GM23338 (cell line): ENCODE measurements at regions not wholly inside any gene's neighbourhood (a gene's known extent, or its start where the extent isn't known, plus 50 kb on each side); places are given as distances from the start of the nearest gene placed in this dataset.

Experiments
- ATAC-seq: fragments of 200-7000 bp; cut with Tn5 transposase; 3 replicates; pipeline ENCODE4 v1.9.1; 2020
- DNase-seq: peaks from one replicate; pipeline ENCODE4 v3.0.0-alpha.2; 2015; ENCODE audit warnings: low spot score
- H2AFZ ChIP-seq: fragments of 200-600 bp; sonication (generic); 2 replicates; pipeline ENCODE4 v1.8.0; 2016; ENCODE audit warnings: antibody characterized with exemption, mild to moderate bottlenecking, moderate library complexity
- H3F3A ChIP-seq: fragments of 200-600 bp; sonication (generic); replicated peaks from 2 replicates; pipeline ENCODE4 v1.8.0; 2017; ENCODE audit warnings: antibody characterized with exemption, mixed run types, low read depth
- H3K27ac ChIP-seq: fragments of 200-600 bp; sonication (generic); 2 replicates; pipeline ENCODE4 v1.6.1; 2016; ENCODE audit warnings: low read depth
- H3K27me3 ChIP-seq: fragments of 200-600 bp; sonication (generic); 2 replicates; pipeline ENCODE4 v1.8.0; 2016; ENCODE audit warnings: mild to moderate bottlenecking, mixed run types, moderate library complexity; ENCODE audit not compliant: insufficient read depth
- H3K36me3 ChIP-seq: fragments of 200-600 bp; sonication (generic); 2 replicates; pipeline ENCODE4 v1.8.0; 2016; ENCODE audit warnings: mild to moderate bottlenecking; ENCODE audit not compliant: insufficient read depth
- H3K4me1 ChIP-seq: fragments of 200-600 bp; sonication (generic); 2 replicates; pipeline ENCODE4 v1.8.0; 2016; ENCODE audit warnings: mild to moderate bottlenecking, moderate library complexity; ENCODE audit not compliant: insufficient read depth
- H3K4me2 ChIP-seq: fragments of 200-600 bp; sonication (generic); 2 replicates; pipeline ENCODE4 v1.7.1; 2017; ENCODE audit warnings: mixed run types
- H3K4me3 ChIP-seq: fragments of 200-600 bp; sonication (generic); 2 replicates; pipeline ENCODE4 v1.6.1; 2016; ENCODE audit warnings: mixed run types
- H3K79me2 ChIP-seq: fragments of 200-600 bp; sonication (generic); replicated peaks from 2 replicates; pipeline ENCODE4 v1.8.0; 2017; ENCODE audit warnings: mild to moderate bottlenecking; ENCODE audit not compliant: insufficient read depth
- H3K9me2 ChIP-seq: fragments of 200-600 bp; sonication (generic); 2 replicates; pipeline ENCODE4 v1.8.0; 2017; ENCODE audit not compliant: insufficient read depth
- H4K20me1 ChIP-seq: fragments of 200-600 bp; sonication (generic); replicated peaks from 2 replicates; pipeline ENCODE4 v1.8.0; 2017; ENCODE audit warnings: mild to moderate bottlenecking; ENCODE audit not compliant: insufficient read depth
- H3K27ac Mint-ChIP-seq: 2 replicates; pipeline ENCODE4 v1.8.0; 2020; ENCODE audit warnings: inconsistent platforms, mild to moderate bottlenecking, moderate library complexity, mixed read lengths
- H3K27me3 Mint-ChIP-seq: 3 replicates; pipeline ENCODE4 v1.8.0; 2022; ENCODE audit warnings: low read depth, mild to moderate bottlenecking, moderate library complexity, mixed read lengths, inconsistent platforms; ENCODE audit not compliant: insufficient read depth, poor library complexity
- H3K36me3 Mint-ChIP-seq: 3 replicates; pipeline ENCODE4 v1.8.0; 2021; ENCODE audit warnings: low read depth, mild to moderate bottlenecking, inconsistent platforms, moderate library complexity, mixed read lengths
- H3K4me1 Mint-ChIP-seq: 3 replicates; pipeline ENCODE4 v1.8.0; 2020; ENCODE audit warnings: mild to moderate bottlenecking, inconsistent platforms, mixed read lengths
- H3K4me3 Mint-ChIP-seq: 3 replicates; pipeline ENCODE4 v1.8.0; 2021; ENCODE audit warnings: moderate library complexity, mild to moderate bottlenecking, inconsistent platforms, mixed read lengths
- H3K9me3 Mint-ChIP-seq: 3 replicates; pipeline ENCODE4 v1.8.0; 2020; ENCODE audit warnings: moderate library complexity, mild to moderate bottlenecking, inconsistent platforms, mixed read lengths
- CREB1 ChIP-seq: fragments of 250-450 bp; sonication (Bioruptor Pico); IDR thresholded peaks from 2 replicates; pipeline ENCODE4 v1.5.0; 2020; ENCODE audit warnings: low read depth, mild to moderate bottlenecking, moderate library complexity
- EZH2 ChIP-seq: fragments of 200-600 bp; sonication (generic); IDR thresholded peaks from one replicate; pipeline ENCODE4 v1.8.0; 2017; ENCODE audit warnings: antibody characterized with exemption, mild to moderate bottlenecking, low read depth; ENCODE audit not compliant: unreplicated experiment
- EZH2phosphoT487 ChIP-seq: fragments of 200-600 bp; sonication (generic); IDR thresholded peaks from one replicate; pipeline ENCODE4 v1.8.1; 2018; ENCODE audit warnings: antibody characterized with exemption; ENCODE audit not compliant: unreplicated experiment
- JUNB ChIP-seq: IDR thresholded peaks from one replicate; pipeline ENCODE4 v1.6.1; 2016; ENCODE audit warnings: antibody characterized with exemption; ENCODE audit not compliant: unreplicated experiment
- NANOG ChIP-seq: IDR thresholded peaks from 2 replicates; pipeline ENCODE4 v1.6.1; 2016; ENCODE audit warnings: antibody characterized with exemption, borderline replicate concordance
- POLR2AphosphoS5 ChIP-seq: IDR thresholded peaks from 2 replicates; pipeline ENCODE4 v1.6.1; 2016; ENCODE audit warnings: antibody characterized with exemption, low read depth
- STAT1 ChIP-seq: IDR thresholded peaks from one replicate; pipeline ENCODE4 v1.6.1; 2016; ENCODE audit warnings: antibody characterized with exemption; ENCODE audit not compliant: unreplicated experiment
- ZNF114 ChIP-seq: fragments of 250-450 bp; sonication (Bioruptor Pico); IDR thresholded peaks from 2 replicates; pipeline ENCODE4 v1.5.0; 2020; ENCODE audit warnings: mild to moderate bottlenecking, moderate library complexity
- ZNF462 ChIP-seq: fragments of 250-450 bp; sonication (Bioruptor Pico); IDR thresholded peaks from 2 replicates; pipeline ENCODE4 v1.5.0; 2020; ENCODE audit warnings: mild to moderate bottlenecking, moderate library complexity

- H3K27ac Mint-ChIP-seq = no peak overlapping the region
- H3K27me3 Mint-ChIP-seq = peaks cover 11% of the 10 kb centered on the region
- no peaks in the 10 kb centered on the region for H3K9me2 ChIP-seq
- H3K36me3 Mint-ChIP-seq = no peaks in the 10 kb centered on the region
- H3K36me3 ChIP-seq = no peaks in the 10 kb centered on the region
- no peak overlapping the region for H3K4me2 ChIP-seq
- ATAC-seq = no peak
- TF ChIP-seq POLR2AphosphoS5 = no peak
- TF ChIP-seq EZH2phosphoT487 = no peak
- no peak overlapping the region for H3K27ac ChIP-seq
- H3K27me3 ChIP-seq = no peaks in the 10 kb centered on the region
- no peak for DNase-seq
- H3F3A ChIP-seq = no peaks in the 10 kb centered on the region
- H4K20me1 ChIP-seq = no peaks in the 10 kb centered on the region
- H3K4me1 ChIP-seq = no peaks in the 10 kb centered on the region
- no peak overlapping the region for H2AFZ ChIP-seq
- no peaks in the 10 kb centered on the region for H3K4me1 Mint-ChIP-seq
- H3K4me3 ChIP-seq = no peak overlapping the region
- no peaks in the 10 kb centered on the region for H3K9me3 Mint-ChIP-seq
- no peak overlapping the region for H3K4me3 Mint-ChIP-seq
- no peaks in the 10 kb centered on the region for H3K79me2 ChIP-seq
These were observed 194.2 kb upstream of the ASIC2 start for GRCh38 chr17:33487187-33487879.

GRCh38 chr17:33491871-33492481, 198.9 kb upstream of the ASIC2 start:
- Mint-ChIP-seq H3K9me3 (no peaks in the 10 kb centered on the region), H3K27ac (no peak overlapping the region), H3K4me3 (no peak overlapping the region), H3K4me1 (no peaks in the 10 kb centered on the region), H3K36me3 (no peaks in the 10 kb centered on the region), H3K27me3 (peaks cover 13% of the 10 kb centered on the region)
- Histone ChIP-seq H3K27ac (no peak overlapping the region), H3K27me3 (no peaks in the 10 kb centered on the region), H3K36me3 (no peaks in the 10 kb centered on the region), H3K9me2 (no peaks in the 10 kb centered on the region), H4K20me1 (no peaks in the 10 kb centered on the region), H3K79me2 (no peaks in the 10 kb centered on the region), H3K4me2 (no peak overlapping the region), H2AFZ (no peak overlapping the region), H3F3A (no peaks in the 10 kb centered on the region), H3K4me1 (no peaks in the 10 kb centered on the region), H3K4me3 (no peak overlapping the region)
- no peak for ATAC-seq
- TF ChIP-seq JUNB (no peak), POLR2AphosphoS5 (no peak), EZH2phosphoT487 (no peak), ZNF114 (no peak)
- DNase-seq = no peak

GRCh38 chr17:33492731-33493265, 199.7 kb upstream of the ASIC2 start:
- H2AFZ ChIP-seq = no peak overlapping the region
- TF ChIP-seq NANOG (no peak), ZNF462 (no peak), EZH2 (no peak), POLR2AphosphoS5 (no peak), ZNF114 (no peak), STAT1 (no peak), CREB1 (CRISPR knock-in tag) (no peak)
- Mint-ChIP-seq H3K27ac (no peak overlapping the region), H3K27me3 (peaks cover 14% of the 10 kb centered on the region), H3K4me1 (no peaks in the 10 kb centered on the region), H3K4me3 (no peak overlapping the region), H3K9me3 (no peaks in the 10 kb centered on the region), H3K36me3 (no peaks in the 10 kb centered on the region)
- no peaks in the 10 kb centered on the region for H4K20me1 ChIP-seq
- no peak overlapping the region for H3K4me3 ChIP-seq
- H3K27ac ChIP-seq = no peak overlapping the region
- no peaks in the 10 kb centered on the region for H3K79me2 ChIP-seq
- no peaks in the 10 kb centered on the region for H3K4me1 ChIP-seq
- no peak for DNase-seq
- ATAC-seq = no peak
- no peaks in the 10 kb centered on the region for H3K36me3 ChIP-seq
- no peak overlapping the region for H3K4me2 ChIP-seq
- no peaks in the 10 kb centered on the region for H3K27me3 ChIP-seq
- no peaks in the 10 kb centered on the region for H3F3A ChIP-seq
- H3K9me2 ChIP-seq = no peaks in the 10 kb centered on the region
